H7 (cell line): ENCODE measurements at regions not wholly inside any gene's neighbourhood (a gene's known extent, or its start where the extent isn't known, plus 50 kb on each side); places are given as distances from the start of the nearest gene placed in this dataset.
A peak's percentile ranks its signal among the peaks of the same experiment; 100 is the strongest.
"Not testable (repeated sequence)": the region's sequence is repeated elsewhere in the genome, so short reads cannot be mapped to it uniquely, and the experiment has no call there.

Source experiments
- DNase-seq: peaks from one replicate; pipeline ENCODE4 v3.0.0; 2012
- H3K27me3 ChIP-seq: 2 replicates; pipeline ENCODE4 v1.6.0; 2011; ENCODE audit warnings: mild to moderate bottlenecking, low read length; ENCODE audit not compliant: control insufficient read depth, insufficient read depth
- H3K36me3 ChIP-seq: replicated peaks from 2 replicates; pipeline ENCODE4 v1.5.1; 2011; ENCODE audit warnings: low read length; ENCODE audit not compliant: control insufficient read depth, insufficient read depth
- H3K4me3 ChIP-seq: 2 replicates; pipeline ENCODE4 v1.5.1; 2011; ENCODE audit warnings: low read depth, mild to moderate bottlenecking, control low read depth, low read length, moderate library complexity; ENCODE audit not compliant: insufficient read depth

- Histone ChIP-seq H3K4me3 (no peak overlapping the region), H3K36me3 (no peaks in the 10 kb centered on the region), H3K27me3 (no peaks in the 10 kb centered on the region)
- no peak for DNase-seq
These were observed 700.0 kb downstream of the RFPL4B start for GRCh38 chr6:113047148-113047547.

GRCh38 chr6:113047932-113048331 is 700.8 kb downstream of the RFPL4B start:
- no peaks in the 10 kb centered on the region for H3K27me3 ChIP-seq
- H3K36me3 ChIP-seq: no peaks in the 10 kb centered on the region
- DNase-seq: no peak
- H3K4me3 ChIP-seq: no peak overlapping the region

DNA sequence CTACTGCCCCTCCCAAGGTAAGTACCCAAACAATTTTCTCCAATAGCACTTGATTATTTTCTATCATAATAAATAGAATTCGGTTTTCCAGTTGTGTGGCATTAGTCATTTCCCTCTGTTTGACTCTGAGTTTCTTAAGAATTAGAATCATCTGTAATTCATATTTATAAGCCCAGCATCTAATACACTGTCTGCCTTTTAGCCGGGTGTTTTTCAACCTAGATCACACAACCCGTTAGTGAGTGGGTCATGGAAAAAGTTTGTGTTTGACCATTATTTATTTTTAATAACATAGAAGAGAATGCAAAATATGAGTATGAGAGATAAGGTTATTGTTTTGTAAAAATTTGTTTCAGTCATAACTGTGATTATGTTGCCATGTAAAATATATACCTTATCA is 701.6 kb downstream of the RFPL4B start:
- DNase-seq: no peak
- no peaks in the 10 kb centered on the region for H3K36me3 ChIP-seq
- H3K27me3 ChIP-seq: no peaks in the 10 kb centered on the region
- no peak overlapping the region for H3K4me3 ChIP-seq

DNA sequence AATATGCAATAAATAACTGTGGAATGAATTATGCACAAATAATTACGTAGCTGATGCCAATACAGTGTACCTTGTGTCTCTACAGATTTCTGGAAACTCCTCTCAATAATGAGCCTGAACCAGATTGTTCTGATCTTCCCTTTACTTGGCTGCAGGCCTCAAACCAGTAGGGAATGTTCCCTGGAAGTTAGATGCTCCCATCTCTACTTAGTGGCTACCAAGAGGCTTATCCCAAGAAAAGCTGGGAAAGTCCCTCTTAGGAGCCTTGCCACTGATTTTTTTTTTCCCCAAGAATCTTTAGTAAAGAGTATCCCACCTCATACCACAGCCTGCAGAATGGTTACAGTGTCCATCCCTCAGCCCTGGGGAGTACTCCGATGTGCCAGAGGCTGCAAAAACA is 702.1 kb downstream of the RFPL4B start:
- Histone ChIP-seq H3K36me3 (no peaks in the 10 kb centered on the region), H3K27me3 (no peaks in the 10 kb centered on the region), H3K4me3 (no peak overlapping the region)
- no peak for DNase-seq

GRCh38 chr6:113050010-113050858 is 703.1 kb downstream of the RFPL4B start:
- Histone ChIP-seq H3K36me3 (no peaks in the 10 kb centered on the region), H3K27me3 (no peaks in the 10 kb centered on the region), H3K4me3 (no peak overlapping the region)
- no peak for DNase-seq

DNA sequence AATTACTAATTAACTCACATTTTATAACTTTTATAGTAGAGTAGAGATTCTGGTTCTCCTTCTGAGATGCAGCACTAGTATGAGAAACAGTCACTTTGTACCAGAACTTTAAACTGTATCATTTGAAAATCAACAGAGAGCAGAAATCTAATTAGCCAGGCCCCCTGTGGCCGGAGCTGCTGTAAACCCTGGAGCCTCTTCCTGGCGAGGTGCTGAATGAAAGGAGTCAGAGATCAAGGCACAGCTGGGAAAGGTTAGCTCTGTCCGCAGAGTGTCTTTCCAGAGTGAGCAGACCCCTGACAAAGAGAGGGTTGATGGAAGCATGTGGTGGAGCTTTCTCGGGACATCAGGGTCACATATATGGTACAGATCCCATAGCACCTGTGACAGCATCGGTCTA is 703.8 kb downstream of the RFPL4B start:
- Histone ChIP-seq H3K36me3 (no peaks in the 10 kb centered on the region), H3K4me3 (no peak overlapping the region), H3K27me3 (no peaks in the 10 kb centered on the region)
- DNase-seq: peak; percentile 0

DNA sequence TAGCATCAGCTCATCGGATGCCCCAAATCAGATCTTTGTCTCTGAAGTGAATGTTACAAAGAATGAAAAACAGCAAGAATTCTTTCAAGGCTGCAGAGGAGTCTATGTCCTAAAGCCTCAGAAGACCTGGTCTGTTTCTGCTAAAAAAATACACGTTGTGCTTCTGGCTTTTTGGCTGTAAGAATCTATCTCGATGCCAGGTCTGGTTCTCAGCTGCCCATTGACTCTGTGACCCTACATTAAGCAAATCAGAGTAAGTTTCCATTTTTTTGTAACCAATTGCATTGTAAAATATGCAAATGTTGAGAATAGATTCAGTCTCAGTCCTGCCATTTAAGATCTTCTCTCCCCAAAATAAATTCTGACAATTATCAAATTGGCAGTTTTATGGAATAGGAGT is 705.4 kb downstream of the RFPL4B start:
- H3K4me3 ChIP-seq: no peak overlapping the region
- H3K27me3 ChIP-seq: no peaks in the 10 kb centered on the region
- DNase-seq: no peak
- H3K36me3 ChIP-seq: no peaks in the 10 kb centered on the region

DNA sequence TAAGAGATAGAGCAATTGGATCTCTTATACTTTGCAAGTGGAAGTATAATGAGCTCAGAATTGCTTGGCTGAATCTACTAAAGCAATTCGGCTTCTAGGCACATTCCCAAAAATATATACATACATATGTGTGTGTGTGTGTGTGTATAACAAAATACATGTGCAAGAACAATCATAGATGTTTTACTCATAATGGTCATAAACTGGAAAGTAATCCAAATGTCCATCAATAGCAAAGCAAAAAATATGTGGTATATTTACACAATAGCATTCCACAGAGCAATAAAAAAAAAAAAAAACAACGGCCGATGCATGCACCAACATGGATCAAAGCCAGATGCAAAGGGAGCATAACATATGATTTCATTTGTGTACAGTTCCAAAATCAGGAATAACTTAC is 707.9 kb downstream of the RFPL4B start:
- Histone ChIP-seq H3K4me3 (no peak overlapping the region), H3K36me3 (no peaks in the 10 kb centered on the region), H3K27me3 (no peaks in the 10 kb centered on the region)
- DNase-seq: no peak

DNA sequence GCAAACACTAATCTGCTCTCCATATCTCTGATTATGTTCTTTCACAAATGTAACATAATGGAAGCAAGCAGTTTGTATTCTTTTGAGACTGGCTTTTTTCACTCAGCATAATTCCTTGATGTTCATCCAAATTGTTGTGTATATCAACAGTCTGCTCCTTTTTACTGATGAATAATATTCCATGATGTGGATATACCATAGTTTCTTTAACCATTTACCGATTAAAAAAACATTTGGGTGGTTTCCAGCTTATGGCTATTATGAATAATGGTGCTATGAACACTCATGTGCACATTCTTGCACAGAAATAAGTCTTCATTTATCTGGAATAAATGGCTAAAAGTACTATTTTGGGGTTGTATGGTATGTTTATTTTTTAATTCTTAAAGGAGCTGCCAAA is 708.9 kb downstream of the RFPL4B start:
- H3K36me3 ChIP-seq: no peaks in the 10 kb centered on the region
- H3K27me3 ChIP-seq: no peaks in the 10 kb centered on the region
- DNase-seq: no peak
- H3K4me3 ChIP-seq: no peak overlapping the region

GRCh38 chr6:113057567-113058053 is 710.5 kb downstream of the RFPL4B start:
- no peak overlapping the region for H3K4me3 ChIP-seq
- H3K27me3 ChIP-seq: no peaks in the 10 kb centered on the region
- DNase-seq: no peak
- H3K36me3 ChIP-seq: no peaks in the 10 kb centered on the region

DNA sequence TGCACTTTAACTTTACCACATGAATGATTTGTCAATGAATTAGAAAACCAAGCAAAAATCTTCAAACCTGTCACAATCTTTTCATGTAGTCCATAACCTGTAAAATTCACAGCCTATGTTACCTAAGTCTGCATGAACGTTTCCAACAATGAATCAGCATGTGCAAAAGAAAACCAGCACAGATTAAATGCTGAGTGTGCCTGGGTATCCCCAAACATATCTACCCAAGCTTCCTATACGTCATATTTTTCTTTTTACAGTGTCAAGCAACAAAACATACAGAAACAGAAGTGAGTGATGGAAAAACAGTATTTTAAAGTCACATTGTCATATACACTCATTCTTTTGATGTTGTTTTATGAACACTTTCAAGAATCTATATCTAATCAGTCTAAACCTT is 713.5 kb downstream of the RFPL4B start:
- no peaks in the 10 kb centered on the region for H3K36me3 ChIP-seq
- no peaks in the 10 kb centered on the region for H3K27me3 ChIP-seq
- no peak for DNase-seq

GRCh38 chr6:113065611-113066010 is 718.5 kb downstream of the RFPL4B start:
- H3K4me3 ChIP-seq: no peak overlapping the region
- no peak for DNase-seq
- H3K27me3 ChIP-seq: no peaks in the 10 kb centered on the region
- H3K36me3 ChIP-seq: no peaks in the 10 kb centered on the region

More for the DNA sequence above, 713.5 kb downstream of the RFPL4B start:
- H3K4me3 ChIP-seq: no peak overlapping the region

DNA sequence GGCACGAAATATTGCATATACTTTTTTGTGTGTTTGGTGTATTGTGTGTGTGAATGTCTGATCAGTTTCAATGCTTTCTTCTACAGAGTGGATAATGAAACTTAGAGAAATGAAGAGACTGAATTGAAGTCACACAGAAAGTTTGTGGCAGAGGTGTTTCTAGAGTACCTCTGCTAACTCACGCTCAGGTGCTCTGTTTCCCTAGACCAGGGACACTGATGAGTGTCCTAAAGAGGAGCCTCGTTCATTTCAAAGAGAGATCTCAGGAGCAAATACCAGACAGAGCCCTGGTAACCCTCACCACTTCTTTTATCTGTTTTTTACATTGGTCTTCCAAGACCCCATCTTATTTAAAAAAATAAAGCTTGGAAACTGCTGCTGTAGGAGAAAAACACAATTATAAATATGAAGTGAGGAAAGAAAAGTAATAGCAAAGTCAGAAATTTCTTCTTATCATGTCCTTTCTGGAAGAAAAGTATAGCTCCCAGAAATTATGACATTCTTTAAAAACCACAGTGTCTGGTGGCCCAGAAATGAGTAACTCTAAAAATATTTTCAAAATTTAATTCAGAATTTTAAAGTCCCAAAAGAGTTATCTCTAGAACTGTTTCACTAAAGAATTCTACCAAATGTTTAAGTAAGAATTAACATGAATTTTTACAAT is 720.6 kb downstream of the RFPL4B start:
- H3K27me3 ChIP-seq: no peaks in the 10 kb centered on the region
- H3K36me3 ChIP-seq: no peaks in the 10 kb centered on the region
- DNase-seq: no peak
- H3K4me3 ChIP-seq: no peak overlapping the region

- Histone ChIP-seq H3K36me3 (no peaks in the 10 kb centered on the region), H3K4me3 (no peak overlapping the region), H3K27me3 (no peaks in the 10 kb centered on the region)
- DNase-seq: no peak
These were observed 721.4 kb downstream of the RFPL4B start for GRCh38 chr6:113068570-113068969.

GRCh38 chr6:113070681-113071080 is 723.6 kb downstream of the RFPL4B start:
- H3K36me3 ChIP-seq: not testable (repeated sequence)

More at GRCh38 chr6:113070681-113071080, 723.6 kb downstream of the RFPL4B start:
- not testable (repeated sequence) for H3K4me3 ChIP-seq, DNase-seq, H3K27me3 ChIP-seq
